DND-41 (cell line): ENCODE measurements at regions not wholly inside any gene's neighbourhood (a gene's known extent, or its start where the extent isn't known, plus 50 kb on each side); places are given as distances from the start of the nearest gene placed in this dataset.

Experiments
- EZH2 ChIP-seq: IDR thresholded peaks from 3 replicates; pipeline ENCODE4 v1.6.1; 2012; ENCODE audit warnings: borderline replicate concordance, low read depth, mild to moderate bottlenecking, moderate library complexity, low read length, inconsistent platforms; ENCODE audit not compliant: severe bottlenecking
- TF ChIP-seq, protein P1 (sequence below): IDR thresholded peaks from 2 replicates; pipeline ENCODE4 v1.5.1; 2012; ENCODE audit warnings: borderline replicate concordance, low read length, moderate library complexity, mild to moderate bottlenecking; ENCODE audit not compliant: poor library complexity, severe bottlenecking; ENCODE audit errors: extremely low read depth

DNA sequence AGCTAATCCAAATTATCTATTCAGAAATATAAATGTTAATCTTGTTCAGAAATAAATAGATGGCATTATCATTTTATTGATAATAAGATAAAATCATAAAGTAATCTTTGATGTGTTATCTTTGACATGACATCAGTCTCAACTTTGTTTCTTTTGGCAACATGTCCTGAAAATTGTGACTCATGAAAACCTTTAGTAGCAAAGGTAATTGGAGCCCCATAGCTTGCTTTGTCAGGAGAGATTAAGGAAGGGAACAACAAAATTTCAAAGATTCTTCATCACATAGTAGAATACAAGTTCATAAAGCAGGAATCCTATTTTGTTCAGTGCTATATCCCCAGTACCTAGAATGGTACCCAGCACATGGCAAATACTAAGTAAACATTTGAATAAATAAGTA is 165.4 kb downstream of the KCNE4 start:
- TF ChIP-seq, protein P1, sequence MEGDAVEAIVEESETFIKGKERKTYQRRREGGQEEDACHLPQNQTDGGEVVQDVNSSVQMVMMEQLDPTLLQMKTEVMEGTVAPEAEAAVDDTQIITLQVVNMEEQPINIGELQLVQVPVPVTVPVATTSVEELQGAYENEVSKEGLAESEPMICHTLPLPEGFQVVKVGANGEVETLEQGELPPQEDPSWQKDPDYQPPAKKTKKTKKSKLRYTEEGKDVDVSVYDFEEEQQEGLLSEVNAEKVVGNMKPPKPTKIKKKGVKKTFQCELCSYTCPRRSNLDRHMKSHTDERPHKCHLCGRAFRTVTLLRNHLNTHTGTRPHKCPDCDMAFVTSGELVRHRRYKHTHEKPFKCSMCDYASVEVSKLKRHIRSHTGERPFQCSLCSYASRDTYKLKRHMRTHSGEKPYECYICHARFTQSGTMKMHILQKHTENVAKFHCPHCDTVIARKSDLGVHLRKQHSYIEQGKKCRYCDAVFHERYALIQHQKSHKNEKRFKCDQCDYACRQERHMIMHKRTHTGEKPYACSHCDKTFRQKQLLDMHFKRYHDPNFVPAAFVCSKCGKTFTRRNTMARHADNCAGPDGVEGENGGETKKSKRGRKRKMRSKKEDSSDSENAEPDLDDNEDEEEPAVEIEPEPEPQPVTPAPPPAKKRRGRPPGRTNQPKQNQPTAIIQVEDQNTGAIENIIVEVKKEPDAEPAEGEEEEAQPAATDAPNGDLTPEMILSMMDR, result no peak
- no peak for TF ChIP-seq EZH2
